Neural cell (in vitro differentiated cells): ENCODE measurements at regions not wholly inside any gene's neighbourhood (a gene's known extent, or its start where the extent isn't known, plus 50 kb on each side); places are given as distances from the start of the nearest gene placed in this dataset.
A peak's percentile ranks its signal among the peaks of the same experiment; 100 is the strongest.

ENCODE experiments used
- H2AFZ ChIP-seq: fragments of 200-600, 300-800 bp; sonication (generic), shearing (Covaris generic); 2 replicates; pipeline ENCODE4 v1.6.0; 2014; ENCODE audit warnings: low read depth, mild to moderate bottlenecking, antibody characterized with exemption, low read length, moderate library complexity
- H3F3A ChIP-seq: fragments of 200-600 bp; shearing (Covaris generic); 2 replicates; pipeline ENCODE4 v1.6.1; 2016; ENCODE audit warnings: mild to moderate bottlenecking, moderate library complexity, mixed read lengths, antibody characterized with exemption, low read length; ENCODE audit not compliant: insufficient read depth, poor library complexity, severe bottlenecking
- H3K27ac ChIP-seq: fragments of 200-600, 300-800 bp; sonication (generic), shearing (Covaris generic); 2 replicates; pipeline ENCODE4 v1.5.1; 2014; ENCODE audit warnings: mild to moderate bottlenecking, low read length, moderate library complexity
- H3K27me3 ChIP-seq: fragments of 300-800, 200-600 bp; sonication (generic), shearing (Covaris generic); 2 replicates; pipeline ENCODE4 v1.6.0; 2014; ENCODE audit warnings: mild to moderate bottlenecking, low read depth, low read length, moderate library complexity; ENCODE audit not compliant: insufficient read depth
- H3K36me3 ChIP-seq: fragments of 300-800, 200-600 bp; sonication (generic), shearing (Covaris generic); 2 replicates; pipeline ENCODE4 v1.5.1; 2014; ENCODE audit warnings: mild to moderate bottlenecking, antibody characterized with exemption, low read length, moderate library complexity; ENCODE audit not compliant: insufficient read depth
- H3K4me2 ChIP-seq: fragments of 300-800, 200-600 bp; sonication (generic), shearing (Covaris generic); 2 replicates; pipeline ENCODE4 v1.6.0; 2014; ENCODE audit warnings: mild to moderate bottlenecking, low read length
- H3K4me3 ChIP-seq: fragments of 300-800, 200-600 bp; sonication (generic), shearing (Covaris generic); 2 replicates; pipeline ENCODE4 v1.5.1; 2014; ENCODE audit warnings: mild to moderate bottlenecking, low read length, moderate library complexity
- H3K79me2 ChIP-seq: fragments of 200-600 bp; shearing (Covaris generic); replicated peaks from 2 replicates; pipeline ENCODE4 v1.6.0; 2014; ENCODE audit warnings: mild to moderate bottlenecking, low read length, moderate library complexity; ENCODE audit not compliant: insufficient read depth
- H3K9ac ChIP-seq: fragments of 300-800, 200-600 bp; sonication (generic), shearing (Covaris generic); 2 replicates; pipeline ENCODE4 v1.6.1; 2016; ENCODE audit warnings: mild to moderate bottlenecking, low read length, mixed read lengths
- H3K9me2 ChIP-seq: fragments of 200-600 bp; shearing (Covaris generic); 2 replicates; pipeline ENCODE4 v1.6.1; 2016; ENCODE audit warnings: mild to moderate bottlenecking, low read length, mixed read lengths; ENCODE audit not compliant: insufficient read depth
- H3K9me3 ChIP-seq: fragments of 200-600, 300-800 bp; sonication (generic), shearing (Covaris generic); 2 replicates; pipeline ENCODE4 v1.6.1; 2016; ENCODE audit warnings: mild to moderate bottlenecking, mixed run types, low read length, moderate library complexity, mixed read lengths
- H4K20me1 ChIP-seq: fragments of 200-600 bp; shearing (Covaris generic); 2 replicates; pipeline ENCODE4 v1.6.1; 2016; ENCODE audit warnings: mild to moderate bottlenecking, mixed run types; ENCODE audit not compliant: insufficient read depth
- EP300 ChIP-seq: fragments of 450-650 bp; conservative IDR thresholded peaks from 2 replicates; pipeline ENCODE4 v1.6.1; 2014; ENCODE audit warnings: antibody characterized with exemption, mild to moderate bottlenecking, moderate library complexity; ENCODE audit not compliant: poor library complexity, severe bottlenecking
- EZH2 ChIP-seq: fragments of 200-600, 300-800 bp; shearing (Covaris generic), sonication (generic); IDR thresholded peaks from 2 replicates; pipeline ENCODE4 v1.6.1; 2014; ENCODE audit warnings: antibody characterized with exemption, low read length, borderline replicate concordance, mild to moderate bottlenecking; ENCODE audit not compliant: insufficient read depth, poor library complexity, severe bottlenecking
- MXI1 ChIP-seq: fragments of 450-650 bp; conservative IDR thresholded peaks from 2 replicates; pipeline ENCODE4 v1.6.1; 2014; ENCODE audit warnings: antibody characterized with exemption, mild to moderate bottlenecking; ENCODE audit not compliant: poor library complexity, severe bottlenecking
- POLR2AphosphoS5 ChIP-seq: IDR thresholded peaks from 2 replicates; pipeline ENCODE4 v1.6.1; 2012
- RAD21 ChIP-seq: fragments of 450-650 bp; conservative IDR thresholded peaks from 2 replicates; pipeline ENCODE4 v1.6.1; 2014; ENCODE audit warnings: antibody characterized with exemption, mild to moderate bottlenecking, moderate library complexity
- SMC3 ChIP-seq: fragments of 450-650 bp; conservative IDR thresholded peaks from 2 replicates; pipeline ENCODE4 v1.6.1; 2014; ENCODE audit warnings: antibody characterized with exemption, mild to moderate bottlenecking, moderate library complexity; ENCODE audit not compliant: poor library complexity
- TAF1 ChIP-seq: IDR thresholded peaks from 2 replicates; pipeline ENCODE4 v1.6.1; 2012; ENCODE audit warnings: low read depth
- TF ChIP-seq, protein P1 (sequence below): IDR thresholded peaks from 2 replicates; pipeline ENCODE4 v1.6.1; 2012; ENCODE audit warnings: borderline replicate concordance
- TF ChIP-seq, protein P2 (sequence below): fragments of 450-650 bp; IDR thresholded peaks from 2 replicates; pipeline ENCODE4 v1.5.1; 2014; ENCODE audit warnings: antibody characterized with exemption, mild to moderate bottlenecking, moderate library complexity; ENCODE audit not compliant: poor library complexity, severe bottlenecking

GRCh38 chr13:89061821-89062220 lies 1390.7 kb downstream of the SLITRK5 start:
- Histone ChIP-seq H3K9me3 (no peaks in the 10 kb centered on the region), H3F3A (no peaks in the 10 kb centered on the region), H4K20me1 (no peaks in the 10 kb centered on the region), H3K27ac (no peak overlapping the region), H3K9ac (no peak overlapping the region), H3K4me2 (no peak overlapping the region), H3K4me3 (no peak overlapping the region), H3K9me2 (no peaks in the 10 kb centered on the region), H3K36me3 (no peaks in the 10 kb centered on the region), H3K79me2 (no peaks in the 10 kb centered on the region), H3K27me3 (no peaks in the 10 kb centered on the region), H2AFZ (no peak overlapping the region)
- TF ChIP-seq SMC3 (no peak), EP300 (no peak), TAF1 (no peak), MXI1 (no peak), RAD21 (no peak), EZH2 (no peak), POLR2AphosphoS5 (no peak)
- TF ChIP-seq, protein P1, sequence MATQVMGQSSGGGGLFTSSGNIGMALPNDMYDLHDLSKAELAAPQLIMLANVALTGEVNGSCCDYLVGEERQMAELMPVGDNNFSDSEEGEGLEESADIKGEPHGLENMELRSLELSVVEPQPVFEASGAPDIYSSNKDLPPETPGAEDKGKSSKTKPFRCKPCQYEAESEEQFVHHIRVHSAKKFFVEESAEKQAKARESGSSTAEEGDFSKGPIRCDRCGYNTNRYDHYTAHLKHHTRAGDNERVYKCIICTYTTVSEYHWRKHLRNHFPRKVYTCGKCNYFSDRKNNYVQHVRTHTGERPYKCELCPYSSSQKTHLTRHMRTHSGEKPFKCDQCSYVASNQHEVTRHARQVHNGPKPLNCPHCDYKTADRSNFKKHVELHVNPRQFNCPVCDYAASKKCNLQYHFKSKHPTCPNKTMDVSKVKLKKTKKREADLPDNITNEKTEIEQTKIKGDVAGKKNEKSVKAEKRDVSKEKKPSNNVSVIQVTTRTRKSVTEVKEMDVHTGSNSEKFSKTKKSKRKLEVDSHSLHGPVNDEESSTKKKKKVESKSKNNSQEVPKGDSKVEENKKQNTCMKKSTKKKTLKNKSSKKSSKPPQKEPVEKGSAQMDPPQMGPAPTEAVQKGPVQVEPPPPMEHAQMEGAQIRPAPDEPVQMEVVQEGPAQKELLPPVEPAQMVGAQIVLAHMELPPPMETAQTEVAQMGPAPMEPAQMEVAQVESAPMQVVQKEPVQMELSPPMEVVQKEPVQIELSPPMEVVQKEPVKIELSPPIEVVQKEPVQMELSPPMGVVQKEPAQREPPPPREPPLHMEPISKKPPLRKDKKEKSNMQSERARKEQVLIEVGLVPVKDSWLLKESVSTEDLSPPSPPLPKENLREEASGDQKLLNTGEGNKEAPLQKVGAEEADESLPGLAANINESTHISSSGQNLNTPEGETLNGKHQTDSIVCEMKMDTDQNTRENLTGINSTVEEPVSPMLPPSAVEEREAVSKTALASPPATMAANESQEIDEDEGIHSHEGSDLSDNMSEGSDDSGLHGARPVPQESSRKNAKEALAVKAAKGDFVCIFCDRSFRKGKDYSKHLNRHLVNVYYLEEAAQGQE, result no peak
- TF ChIP-seq, protein P2, sequence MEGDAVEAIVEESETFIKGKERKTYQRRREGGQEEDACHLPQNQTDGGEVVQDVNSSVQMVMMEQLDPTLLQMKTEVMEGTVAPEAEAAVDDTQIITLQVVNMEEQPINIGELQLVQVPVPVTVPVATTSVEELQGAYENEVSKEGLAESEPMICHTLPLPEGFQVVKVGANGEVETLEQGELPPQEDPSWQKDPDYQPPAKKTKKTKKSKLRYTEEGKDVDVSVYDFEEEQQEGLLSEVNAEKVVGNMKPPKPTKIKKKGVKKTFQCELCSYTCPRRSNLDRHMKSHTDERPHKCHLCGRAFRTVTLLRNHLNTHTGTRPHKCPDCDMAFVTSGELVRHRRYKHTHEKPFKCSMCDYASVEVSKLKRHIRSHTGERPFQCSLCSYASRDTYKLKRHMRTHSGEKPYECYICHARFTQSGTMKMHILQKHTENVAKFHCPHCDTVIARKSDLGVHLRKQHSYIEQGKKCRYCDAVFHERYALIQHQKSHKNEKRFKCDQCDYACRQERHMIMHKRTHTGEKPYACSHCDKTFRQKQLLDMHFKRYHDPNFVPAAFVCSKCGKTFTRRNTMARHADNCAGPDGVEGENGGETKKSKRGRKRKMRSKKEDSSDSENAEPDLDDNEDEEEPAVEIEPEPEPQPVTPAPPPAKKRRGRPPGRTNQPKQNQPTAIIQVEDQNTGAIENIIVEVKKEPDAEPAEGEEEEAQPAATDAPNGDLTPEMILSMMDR, result no peak

DNA sequence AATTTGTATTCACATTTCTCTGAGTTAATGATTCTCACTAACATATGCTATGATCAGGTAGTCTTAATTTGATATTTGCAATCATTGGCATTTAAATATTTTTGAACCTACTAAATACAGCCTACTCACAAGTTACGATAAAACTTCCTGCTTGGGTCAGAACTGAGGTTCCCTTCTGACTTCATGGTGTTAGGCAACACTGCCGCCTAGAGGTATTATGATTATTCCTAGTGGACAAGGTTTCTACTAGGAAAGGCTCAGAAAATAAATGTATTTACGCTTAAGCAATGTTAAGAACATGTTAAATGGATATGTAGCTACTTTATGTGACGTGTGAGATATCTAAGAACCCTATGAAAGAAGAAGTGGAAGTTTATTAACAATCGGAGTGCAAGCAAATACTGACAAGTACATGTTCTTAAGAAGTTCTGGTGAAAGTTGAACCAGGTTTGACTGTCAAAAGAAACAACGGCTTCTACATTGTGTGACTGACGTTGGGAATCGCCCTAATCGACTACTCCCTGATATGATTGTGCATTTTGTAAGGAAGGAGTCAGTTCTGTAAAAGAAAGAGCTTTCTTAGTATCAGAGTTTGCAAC lies 1395.8 kb downstream of the SLITRK5 start:
- Histone ChIP-seq H3K9ac (no peak overlapping the region), H3K9me3 (no peaks in the 10 kb centered on the region), H3K9me2 (no peaks in the 10 kb centered on the region), H3K27me3 (no peaks in the 10 kb centered on the region), H3K27ac (no peak overlapping the region), H3K4me3 (no peak overlapping the region), H3K4me2 (no peak overlapping the region), H3F3A (no peaks in the 10 kb centered on the region), H2AFZ (no peak overlapping the region), H3K36me3 (no peaks in the 10 kb centered on the region), H4K20me1 (no peaks in the 10 kb centered on the region), H3K79me2 (no peaks in the 10 kb centered on the region)
- TF ChIP-seq, protein P1, result no peak
- TF ChIP-seq EZH2, result no peak
- no peak for TF ChIP-seq EP300
- TF ChIP-seq TAF1, result no peak
- TF ChIP-seq MXI1, result no peak
- no peak for TF ChIP-seq POLR2AphosphoS5
- TF ChIP-seq, protein P2, result peak; percentile 80
- TF ChIP-seq RAD21, result peak; percentile 85
- TF ChIP-seq SMC3, result peak; percentile 79
